ENCODE measurements at regions not wholly inside any gene's neighbourhood (a gene's known extent, or its start where the extent isn't known, plus 50 kb on each side); places are given as distances from the start of the nearest gene placed in this dataset.

GRCh38 chr12:97267594-97268202, 194.9 kb upstream of the RMST start:
- no peak for TF ChIP-seq CTCF (IDR thresholded peaks at IDR 0.05)
- no peak for TF ChIP-seq POLR2A (IDR thresholded peaks at IDR 0.05)
- no peak for TF ChIP-seq EP300 (IDR thresholded peaks at IDR 0.05)
